H9 (cell line): ENCODE measurements at regions not wholly inside any gene's neighbourhood (a gene's known extent, or its start where the extent isn't known, plus 50 kb on each side); places are given as distances from the start of the nearest gene placed in this dataset.

ENCODE experiments used
- DNase-seq: peaks from one replicate; pipeline ENCODE4 v3.0.0-alpha.2; 2017
- H2AFZ ChIP-seq: one replicate; pipeline ENCODE4 v1.6.1; 2013; ENCODE audit warnings: mild to moderate bottlenecking, low read length, control low read depth, moderate library complexity
- H2AK5ac ChIP-seq: 2 replicates; pipeline ENCODE4 v1.6.1; 2013; ENCODE audit warnings: low read length, control low read depth, mixed read lengths; ENCODE audit not compliant: insufficient read length
- H2BK120ac ChIP-seq: one replicate; pipeline ENCODE4 v1.6.1; 2013; ENCODE audit warnings: low read depth, mild to moderate bottlenecking, low read length, control low read depth, inconsistent platforms; ENCODE audit not compliant: poor library complexity, severe bottlenecking
- H2BK12ac ChIP-seq: 2 replicates; pipeline ENCODE4 v1.6.1; 2013; ENCODE audit warnings: low read length, control low read depth, mixed read lengths, low read depth; ENCODE audit not compliant: insufficient read length
- H2BK15ac ChIP-seq: 2 replicates; pipeline ENCODE4 v1.6.1; 2013; ENCODE audit warnings: low read depth, low read length, control low read depth
- H2BK20ac ChIP-seq: one replicate; pipeline ENCODE4 v1.6.1; 2013; ENCODE audit warnings: low read depth, mild to moderate bottlenecking, low read length, control low read depth, inconsistent platforms; ENCODE audit not compliant: poor library complexity, severe bottlenecking
- H2BK5ac ChIP-seq: 2 replicates; pipeline ENCODE4 v1.6.1; 2013; ENCODE audit warnings: low read length, control low read depth, mixed read lengths; ENCODE audit not compliant: insufficient read length
- H3K14ac ChIP-seq: 2 replicates; pipeline ENCODE4 v1.6.1; 2013; ENCODE audit warnings: low read length, control low read depth; ENCODE audit not compliant: insufficient read depth
- H3K18ac ChIP-seq: 2 replicates; pipeline ENCODE4 v1.6.1; 2013; ENCODE audit warnings: low read depth, mild to moderate bottlenecking, mixed read lengths, low read length, control low read depth; ENCODE audit not compliant: insufficient read length
- H3K23ac ChIP-seq: 2 replicates; pipeline ENCODE4 v1.6.1; 2013; ENCODE audit warnings: low read length, control low read depth, mixed read lengths, low read depth; ENCODE audit not compliant: insufficient read length
- H3K23me2 ChIP-seq: 2 replicates; pipeline ENCODE4 v1.6.1; 2013; ENCODE audit warnings: low read depth, mild to moderate bottlenecking, mixed read lengths, low read length, control low read depth; ENCODE audit not compliant: insufficient read length, poor library complexity, severe bottlenecking
- H3K27ac ChIP-seq: 2 replicates; pipeline ENCODE4 v1.5.1; 2013; ENCODE audit warnings: low read length, control low read depth, mixed read lengths, low read depth; ENCODE audit not compliant: insufficient read length
- H3K27me3 ChIP-seq: 2 replicates; pipeline ENCODE4 v1.6.1; 2013; ENCODE audit warnings: low read length, control low read depth, inconsistent platforms; ENCODE audit not compliant: insufficient read depth
- H3K4ac ChIP-seq: 2 replicates; pipeline ENCODE4 v1.6.1; 2013; ENCODE audit warnings: low read depth, mild to moderate bottlenecking, control low read depth, inconsistent platforms, low read length, moderate library complexity
- H3K4me1 ChIP-seq: 2 replicates; pipeline ENCODE4 v1.6.1; 2013; ENCODE audit warnings: low read length, control low read depth, inconsistent platforms; ENCODE audit not compliant: insufficient read depth
- H3K4me2 ChIP-seq: 2 replicates; pipeline ENCODE4 v1.6.1; 2013; ENCODE audit warnings: low read length, control low read depth, mixed read lengths; ENCODE audit not compliant: insufficient read length, insufficient read depth
- H3K56ac ChIP-seq: 2 replicates; pipeline ENCODE4 v1.6.1; 2013; ENCODE audit warnings: low read depth, mild to moderate bottlenecking, mixed read lengths, low read length, control low read depth; ENCODE audit not compliant: insufficient read length
- H3K79me1 ChIP-seq: 2 replicates; pipeline ENCODE4 v1.6.1; 2013; ENCODE audit warnings: low read depth, mild to moderate bottlenecking, moderate library complexity, low read length, control low read depth, inconsistent platforms; ENCODE audit not compliant: insufficient read depth, poor library complexity, severe bottlenecking
- H3K79me2 ChIP-seq: 2 replicates; pipeline ENCODE4 v1.6.1; 2013; ENCODE audit warnings: low read length, control low read depth, inconsistent platforms; ENCODE audit not compliant: insufficient read depth
- H3K9ac ChIP-seq: 2 replicates; pipeline ENCODE4 v1.6.1; 2013; ENCODE audit warnings: low read length, control low read depth, mixed read lengths; ENCODE audit not compliant: insufficient read length; ENCODE audit errors: extremely low read depth
- H3K9me3 ChIP-seq: one replicate; pipeline ENCODE4 v1.6.1; 2013; ENCODE audit warnings: low read depth, low read length, inconsistent platforms; ENCODE audit not compliant: control insufficient read depth
- H3T11ph ChIP-seq: one replicate; pipeline ENCODE4 v1.6.1; 2013; ENCODE audit warnings: mild to moderate bottlenecking, low read length, control low read depth, inconsistent platforms
- H4K20me1 ChIP-seq: one replicate; pipeline ENCODE4 v1.6.1; 2013; ENCODE audit not compliant: control insufficient read depth, insufficient read length, insufficient read depth
- H4K5ac ChIP-seq: 2 replicates; pipeline ENCODE4 v1.6.1; 2013; ENCODE audit warnings: low read depth, mild to moderate bottlenecking, mixed read lengths, low read length, control low read depth; ENCODE audit not compliant: insufficient read length
- H4K8ac ChIP-seq: replicated peaks from 2 replicates; pipeline ENCODE4 v1.6.1; 2013; ENCODE audit warnings: low read length, control low read depth, mixed read lengths, low read depth; ENCODE audit not compliant: insufficient read length
- H4K91ac ChIP-seq: 2 replicates; pipeline ENCODE4 v1.6.1; 2013; ENCODE audit warnings: low read depth, mild to moderate bottlenecking, moderate library complexity, mixed read lengths, low read length, control low read depth; ENCODE audit not compliant: insufficient read length
- H3K27ac Mint-ChIP-seq, 3 experiments: 2 replicates in 2 of 3; 3 replicates in 1 of 3; pipeline ENCODE4 v1.8.0; 2020 to 2021; ENCODE audit warnings: mixed read lengths in 3 of 3, mild to moderate bottlenecking in 1 of 3, moderate library complexity in 1 of 3
- H3K27me3 Mint-ChIP-seq: 2 replicates; pipeline ENCODE4 v1.8.0; 2021; ENCODE audit warnings: low read depth, mild to moderate bottlenecking, moderate library complexity, mixed read lengths
- H3K36me3 Mint-ChIP-seq, 3 experiments: 2 replicates in 2 of 3; 3 replicates in 1 of 3; pipeline ENCODE4 v1.8.0; 2020 to 2021; ENCODE audit warnings: low read depth in 3 of 3, mixed read lengths in 3 of 3; ENCODE audit not compliant: insufficient read depth in 1 of 3
- H3K4me1 Mint-ChIP-seq, 2 experiments: 2 replicates each; pipeline ENCODE4 v1.8.0; 2020; ENCODE audit warnings: mixed read lengths in 2 of 2
- H3K4me3 Mint-ChIP-seq, 2 experiments: 2 replicates in 1 of 2; 3 replicates in 1 of 2; pipeline ENCODE4 v1.8.0; 2020 to 2021; ENCODE audit warnings: mild to moderate bottlenecking in 2 of 2, mixed read lengths in 2 of 2, moderate library complexity in 1 of 2
- H3K9me3 Mint-ChIP-seq, 2 experiments: 2 replicates in 1 of 2; 3 replicates in 1 of 2; pipeline ENCODE4 v1.8.0; 2020; ENCODE audit warnings: mild to moderate bottlenecking in 2 of 2, mixed read lengths in 2 of 2, moderate library complexity in 1 of 2
- CTCF ChIP-seq: fragments of 200-600 bp; sonication (generic); conservative IDR thresholded peaks from 3 replicates; pipeline ENCODE4 v1.8.0; 2021; ENCODE audit warnings: antibody characterized with exemption, mild to moderate bottlenecking
- WGBS: extraction: QIAGEN DNeasy Blood & Tissue Kit; methylation state at CpG from one replicate; pipeline ENCODE4 v1.1.7; 2013; ENCODE audit warnings: missing lambda C conversion rate, low lambda C conversion rate, mixed read lengths; ENCODE audit not compliant: insufficient read length; ENCODE audit errors: extremely low coverage; 5-methylcytosine and 5-hydroxymethylcytosine counted together

- Histone ChIP-seq H3K4me1 (peaks cover 5% of the 10 kb centered on the region; the same call in 1 of the 2 replicates), H4K5ac (no peak overlapping the region), H3K14ac (no peak overlapping the region), H3T11ph (no peak overlapping the region), H2BK120ac (no peak overlapping the region), H2AK5ac (no peak overlapping the region), H3K9me3 (no peaks in the 10 kb centered on the region), H3K79me1 (no peaks in the 10 kb centered on the region), H3K4me2 (no peak overlapping the region), H2BK20ac (no peak overlapping the region), H4K91ac (no peak overlapping the region), H3K23ac (no peak overlapping the region), H3K23me2 (no peaks in the 10 kb centered on the region), H4K8ac (no peak overlapping the region), H3K18ac (no peak overlapping the region), H3K4ac (no peak overlapping the region), H3K9ac (no peak overlapping the region), H2BK15ac (no peak overlapping the region), H2BK5ac (no peak overlapping the region), H2BK12ac (no peak overlapping the region), H3K56ac (no peak overlapping the region), H3K27me3 (no peaks in the 10 kb centered on the region), H2AFZ (no peak overlapping the region), H3K79me2 (no peaks in the 10 kb centered on the region), H4K20me1 (no peaks in the 10 kb centered on the region), H3K27ac (no peak overlapping the region)
- TF ChIP-seq CTCF = no peak
- no peak for DNase-seq
- Mint-ChIP-seq H3K27me3 (no peaks in the 10 kb centered on the region), H3K36me3 (no peaks in the 10 kb centered on the region), H3K4me3 (no peak overlapping the region), H3K9me3 (no peaks in the 10 kb centered on the region), H3K4me1 (peaks cover 0 to 8% of the 10 kb centered on the region in 2 experiments; a peak in 2 of 4 replicates), H3K27ac (no peak overlapping the region)
- WGBS = no CpG with 5 or more reads among the region's 2 CpGs
Measured at GRCh38 chr4:10875144-10875799, 190.7 kb upstream of the CLNK start.
